Kidney (tissue), 13 donors: ENCODE measurements at regions not wholly inside any gene's neighbourhood (a gene's known extent, or its start where the extent isn't known, plus 50 kb on each side); places are given as distances from the start of the nearest gene placed in this dataset.

Experiments used
- DNase-seq, 5 donors: peaks; one replicate each; pipeline ENCODE4 v3.0.0-alpha.2; 2013 to 2020
- FAIRE-seq: peaks from 2 replicates; lab custom pipeline; 2012; peaks lifted over from hg19 to GRCh38; lab: Jason Lieb, UNC
- H3K27ac ChIP-seq, 2 donors: one replicate each; pipeline ENCODE4 v1.7.0; 2013; ENCODE audit warnings: low read depth in 2 of 2, low read length in 2 of 2, inconsistent platforms in 1 of 2
- H3K27me3 ChIP-seq: one replicate; pipeline ENCODE4 v1.7.1; 2013; ENCODE audit warnings: low read length, inconsistent platforms; ENCODE audit not compliant: control insufficient read depth, insufficient read depth
- H3K36me3 ChIP-seq, 3 donors: one replicate each; pipeline versions ENCODE4 v1.7.0 to v1.7.1; 2013; ENCODE audit warnings: low read length in 3 of 3, control low read depth in 1 of 3, inconsistent platforms in 1 of 3; ENCODE audit not compliant: insufficient read depth in 3 of 3, control insufficient read depth in 2 of 3
- H3K4me1 ChIP-seq, 3 donors: one replicate each; pipeline versions ENCODE4 v1.7.0 to v1.7.1; 2013; ENCODE audit warnings: low read length in 3 of 3, inconsistent platforms in 1 of 3, low read depth in 1 of 3; ENCODE audit not compliant: control insufficient read depth in 2 of 3, insufficient read depth in 2 of 3
- H3K4me3 ChIP-seq, 3 donors: one replicate each; pipeline versions ENCODE4 v1.7.0 to v1.8.1; 2013; ENCODE audit warnings: low read length in 3 of 3, control low read depth in 1 of 3, inconsistent platforms in 1 of 3
- H3K9ac ChIP-seq, 3 donors: one replicate each; pipeline versions ENCODE4 v1.7.0 to v1.7.1; 2013; ENCODE audit warnings: low read length in 3 of 3, control low read depth in 1 of 3, inconsistent platforms in 1 of 3
- H3K9me3 ChIP-seq, 3 donors: one replicate each; pipeline versions ENCODE4 v1.7.0 to v1.7.1; 2013; ENCODE audit warnings: low read length in 3 of 3, control low read depth in 1 of 3, inconsistent platforms in 1 of 3; ENCODE audit not compliant: control insufficient read depth in 2 of 3, insufficient read depth in 1 of 3
- CTCF ChIP-seq: IDR thresholded peaks from 3 replicates; pipeline ENCODE4 v1.5.1; 2012; ENCODE audit warnings: mild to moderate bottlenecking, moderate library complexity, borderline replicate concordance; ENCODE audit not compliant: insufficient read depth; ENCODE audit errors: extremely low read depth
- intact Hi-C: fragments of 100-400 bp; cut with DNase I; formaldehyde crosslinking; loops from one replicate; pipeline ENCODE4 v1.11.1; 2022
- donor health status: control.
- donor health status: control.
- donor health status: control.
- donor health status: control.
- donor health status: control.
- donor health status: DM: yes; HTN: yes; CAD: no.
- donor health status: Normal renal cell carcinoma (clear cell type).

GRCh38 chr1:157419845-157420542 lies 132.3 kb downstream of the FCRL5 start:
- Histone ChIP-seq H3K9me3 (no peaks in the 10 kb centered on the region), H3K4me3 (no peak overlapping the region), H3K4me1 (no peaks in the 10 kb centered on the region), H3K36me3 (no peaks in the 10 kb centered on the region), H3K27ac (no peak overlapping the region), H3K9ac (no peak overlapping the region), H3K27me3 (no peaks in the 10 kb centered on the region)
- no peak for TF ChIP-seq CTCF
- DNase-seq = no peak
- no peak for FAIRE-seq
- intact Hi-C loops = no loop called here

GRCh38 chr1:157418659-157419058 lies 133.7 kb downstream of the FCRL5 start:
- no peak overlapping the region for H3K9ac ChIP-seq
- no peak for TF ChIP-seq CTCF
- FAIRE-seq = no peak
- intact Hi-C loops = no loop called here
- H3K4me1 ChIP-seq = no peaks in the 10 kb centered on the region
- H3K9me3 ChIP-seq = no peaks in the 10 kb centered on the region
- no peak for DNase-seq
- H3K4me3 ChIP-seq = no peak overlapping the region
- no peak overlapping the region for H3K27ac ChIP-seq
- H3K36me3 ChIP-seq = no peaks in the 10 kb centered on the region
- no peaks in the 10 kb centered on the region for H3K27me3 ChIP-seq

DNA sequence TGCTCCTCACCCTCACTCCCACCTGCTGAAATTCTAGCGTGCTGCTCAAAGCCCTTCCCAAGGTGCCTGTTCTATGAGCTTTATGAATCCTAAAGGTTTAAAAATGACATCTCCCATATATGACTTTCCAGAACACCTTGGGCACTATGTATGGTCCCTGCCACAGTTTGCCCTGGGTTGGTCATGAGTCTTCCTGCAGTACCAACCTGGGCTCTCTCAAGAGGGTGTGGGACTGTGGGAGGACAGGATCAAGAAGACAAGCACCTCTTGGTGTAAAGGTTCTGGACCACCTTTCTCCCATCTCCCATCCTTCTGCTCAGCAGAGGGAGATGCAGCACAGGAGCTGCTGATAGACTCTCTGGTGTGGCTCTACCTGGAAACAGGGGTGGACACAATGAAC lies 134.1 kb downstream of the FCRL5 start:
- H3K36me3 ChIP-seq = no peaks in the 10 kb centered on the region
- intact Hi-C loops = no loop called here
- H3K27ac ChIP-seq = no peak overlapping the region
- no peak overlapping the region for H3K9ac ChIP-seq
- no peak for FAIRE-seq
- DNase-seq = no peak
- no peaks in the 10 kb centered on the region for H3K27me3 ChIP-seq
- no peak overlapping the region for H3K4me3 ChIP-seq
- TF ChIP-seq CTCF = no peak
- H3K9me3 ChIP-seq = no peaks in the 10 kb centered on the region
- no peaks in the 10 kb centered on the region for H3K4me1 ChIP-seq

DNA sequence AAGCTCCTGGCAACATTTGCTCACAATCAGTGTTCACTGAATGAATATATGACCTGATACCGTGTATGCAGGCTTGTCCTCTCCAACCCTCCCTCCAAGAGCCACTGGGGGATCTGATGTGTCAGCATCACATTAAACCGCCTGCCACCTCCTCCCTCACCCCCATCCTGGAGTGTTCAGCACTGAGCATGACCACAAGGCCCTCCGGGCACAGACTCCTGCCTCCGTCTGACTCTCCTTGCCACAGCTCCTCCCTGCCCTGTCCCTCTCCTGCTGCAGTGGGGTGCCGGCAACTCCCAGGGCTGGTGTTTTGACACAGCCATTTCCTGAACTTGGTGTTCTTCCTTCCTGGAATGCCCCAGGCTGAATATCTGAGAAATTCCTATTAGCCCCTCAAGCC lies 136.7 kb downstream of the FCRL5 start:
- FAIRE-seq = no peak
- Histone ChIP-seq H3K27ac (no peak overlapping the region), H3K27me3 (no peaks in the 10 kb centered on the region), H3K9me3 (no peaks in the 10 kb centered on the region), H3K4me3 (no peak overlapping the region), H3K36me3 (no peaks in the 10 kb centered on the region), H3K9ac (no peak overlapping the region), H3K4me1 (no peaks in the 10 kb centered on the region)
- DNase-seq = no peak
- TF ChIP-seq CTCF = no peak
- intact Hi-C loops = no loop called here
